ENCODE measurements at regions not wholly inside any gene's neighbourhood (a gene's known extent, or its start where the extent isn't known, plus 50 kb on each side); places are given as distances from the start of the nearest gene placed in this dataset.

GRCh38 chr13:70390064-70390463 lies 281.8 kb upstream of the KLHL1 start:
- no peak overlapping the region for H4K91ac ChIP-seq (ENCODE audit: insufficient read length, low read depth, low read length)
- no peak overlapping the region for H2BK12ac ChIP-seq (ENCODE audit: insufficient read length, low read depth, low read length)
- DNase-seq = no peak
- H4K8ac ChIP-seq (replicated peaks; ENCODE audit: insufficient read length, low read depth, low read length) = no peak overlapping the region
- H3K27me3 ChIP-seq (ENCODE audit: insufficient read depth, low read length) = no peaks in the 10 kb centered on the region; the same call in 1 of the 2 replicates
- no peaks in the 10 kb centered on the region; the same call in 1 of the 2 replicates for H3K4me1 ChIP-seq (ENCODE audit: insufficient read depth, low read length)
- H3K9ac ChIP-seq (ENCODE audit: extremely low read depth, insufficient read length, low read length) = no peak overlapping the region
- no peak overlapping the region for H3K23ac ChIP-seq (ENCODE audit: insufficient read length, low read depth, low read length)
- H3K36me3 Mint-ChIP-seq (ENCODE audit: insufficient read depth in 1 of 3, low read depth in 3 of 3) = no peaks in the 10 kb centered on the region
- no peak overlapping the region for H2BK5ac ChIP-seq (ENCODE audit: insufficient read length, low read length)
- no peaks in the 10 kb centered on the region for H3K23me2 ChIP-seq (ENCODE audit: insufficient read length, low read depth, low read length, poor library complexity, severe bottlenecking)
- H3K56ac ChIP-seq (ENCODE audit: insufficient read length, low read depth, low read length) = no peak overlapping the region
- H2AFZ ChIP-seq (ENCODE audit: low read length) = no peak overlapping the region
- WGBS (ENCODE audit: extremely low coverage, insufficient read length, low lambda C conversion rate) = no CpG with 5 or more reads among the region's 3 CpGs
- no peak overlapping the region for H3K27ac ChIP-seq (ENCODE audit: insufficient read length, low read depth, low read length)
- TF ChIP-seq CTCF (conservative IDR thresholded peaks at IDR 0.05) = no peak
- no peak overlapping the region for H2BK15ac ChIP-seq (ENCODE audit: low read depth, low read length)
- H3T11ph ChIP-seq (ENCODE audit: low read length) = no peak overlapping the region
- no peaks in the 10 kb centered on the region for H3K9me3 ChIP-seq (ENCODE audit: control insufficient read depth, low read depth, low read length)
- H3K4me3 Mint-ChIP-seq = no peak overlapping the region
- H3K9me3 Mint-ChIP-seq = peaks cover 3 to 4% of the 10 kb centered on the region in 2 experiments; a peak in 1 of 5 replicates
- H3K14ac ChIP-seq (ENCODE audit: insufficient read depth, low read length) = no peak overlapping the region
- H3K79me1 ChIP-seq (ENCODE audit: insufficient read depth, low read depth, low read length, poor library complexity, severe bottlenecking) = no peaks in the 10 kb centered on the region
- H2BK120ac ChIP-seq (ENCODE audit: low read depth, low read length, poor library complexity, severe bottlenecking) = no peak overlapping the region
- H2BK20ac ChIP-seq (ENCODE audit: low read depth, low read length, poor library complexity, severe bottlenecking) = no peak overlapping the region
- no peaks in the 10 kb centered on the region for H4K20me1 ChIP-seq (ENCODE audit: control insufficient read depth, insufficient read depth, insufficient read length)
- H3K18ac ChIP-seq (ENCODE audit: insufficient read length, low read depth, low read length) = no peak overlapping the region
- no peaks in the 10 kb centered on the region; the same call in none of the 2 replicates for H3K27me3 Mint-ChIP-seq (ENCODE audit: low read depth)
- no peak overlapping the region for H2AK5ac ChIP-seq (ENCODE audit: insufficient read length, low read length)
- no peak overlapping the region for H3K4ac ChIP-seq (ENCODE audit: low read depth, low read length)
- no peak overlapping the region for H3K4me2 ChIP-seq (ENCODE audit: insufficient read depth, insufficient read length, low read length)
- peaks cover 42% of the 10 kb centered on the region in 2 experiments for H3K4me1 Mint-ChIP-seq
- H3K79me2 ChIP-seq (ENCODE audit: insufficient read depth, low read length) = no peaks in the 10 kb centered on the region
- H3K27ac Mint-ChIP-seq = no peak overlapping the region
- H4K5ac ChIP-seq (ENCODE audit: insufficient read length, low read depth, low read length) = no peak overlapping the region
